ENCODE measurements at regions not wholly inside any gene's neighbourhood (a gene's known extent, or its start where the extent isn't known, plus 50 kb on each side); places are given as distances from the start of the nearest gene placed in this dataset.

DNA sequence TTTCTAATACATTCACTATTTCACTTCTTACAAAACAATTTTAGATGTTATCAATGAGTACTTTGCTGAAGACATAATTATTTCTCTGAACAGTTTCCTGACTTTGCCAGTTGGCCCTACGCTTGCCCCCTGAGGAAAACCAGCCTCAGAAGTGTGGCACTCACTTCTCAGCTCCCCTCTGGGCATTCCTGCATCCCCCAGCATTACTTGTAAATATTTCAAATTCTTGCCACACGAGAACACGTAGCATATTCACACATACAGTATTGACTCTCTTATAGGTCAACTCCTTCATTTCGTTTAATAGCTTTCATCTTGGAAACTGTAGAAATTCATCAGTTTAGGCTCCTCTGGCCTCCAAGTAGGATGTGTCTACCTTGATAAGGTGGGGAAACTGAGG, 65.2 kb downstream of the OTX2 start:
- peaks cover 10% of the 10 kb centered on the region for H3K27me3 Mint-ChIP-seq
- H3K27ac Mint-ChIP-seq, result no peak overlapping the region
- no peaks in the 10 kb centered on the region for H3K36me3 Mint-ChIP-seq
- H3K9me3 Mint-ChIP-seq, result peaks cover 4% of the 10 kb centered on the region
- no peak for TF ChIP-seq CTCF (conservative IDR thresholded peaks at IDR 0.05)
- no peak overlapping the region for H3K4me3 Mint-ChIP-seq
- peaks cover 12% of the 10 kb centered on the region for H3K4me1 Mint-ChIP-seq (ENCODE audit: unreplicated experiment)
- no peak for DNase-seq (ENCODE audit: extremely low spot score, unreplicated experiment)

- Mint-ChIP-seq H3K27me3 (peaks cover 3% of the 10 kb centered on the region), H3K4me3 (no peak overlapping the region), H3K27ac (no peak overlapping the region), H3K4me1 (ENCODE audit: unreplicated experiment) (peaks cover 12% of the 10 kb centered on the region), H3K36me3 (no peaks in the 10 kb centered on the region), H3K9me3 (peaks cover 4% of the 10 kb centered on the region)
- no peak for DNase-seq (ENCODE audit: extremely low spot score, unreplicated experiment)
- no peak for TF ChIP-seq CTCF (conservative IDR thresholded peaks at IDR 0.05)
Measured at GRCh38 chr14:56744016-56744415, 66.3 kb downstream of the OTX2 start.

GRCh38 chr14:56742391-56742878, 67.8 kb downstream of the OTX2 start:
- TF ChIP-seq CTCF (conservative IDR thresholded peaks at IDR 0.05), result no peak
- Mint-ChIP-seq H3K36me3 (no peaks in the 10 kb centered on the region), H3K4me3 (no peak overlapping the region), H3K9me3 (peaks cover 4% of the 10 kb centered on the region), H3K27me3 (peaks cover 8% of the 10 kb centered on the region), H3K4me1 (ENCODE audit: unreplicated experiment) (peaks cover 12% of the 10 kb centered on the region), H3K27ac (no peak overlapping the region)
- DNase-seq (ENCODE audit: extremely low spot score, unreplicated experiment), result no peak

DNA sequence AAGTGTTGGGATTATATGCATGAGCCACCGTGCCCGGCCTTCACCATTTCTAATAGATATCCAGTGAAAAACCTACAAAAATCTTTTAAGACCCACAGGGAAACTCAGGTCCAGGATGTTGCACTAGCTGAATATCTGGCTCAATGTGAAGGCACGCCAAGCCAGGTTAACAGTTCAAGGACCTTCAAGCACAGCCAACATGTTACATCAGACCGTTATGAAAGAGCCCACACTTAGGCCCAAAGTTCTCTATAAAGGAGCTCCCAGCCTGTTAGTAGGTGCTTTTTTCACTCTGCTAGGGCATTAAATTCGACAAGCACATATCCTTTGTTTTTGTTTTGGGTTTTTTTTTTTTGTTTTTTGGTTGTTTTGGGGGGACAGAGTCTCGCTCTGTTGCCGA, 69.0 kb downstream of the OTX2 start:
- H3K27me3 Mint-ChIP-seq, result peaks cover 8% of the 10 kb centered on the region

GRCh38 chr14:56738020-56738419, 72.3 kb downstream of the OTX2 start:
- DNase-seq (ENCODE audit: extremely low spot score, unreplicated experiment), result no peak
- no peaks in the 10 kb centered on the region for H3K9me3 Mint-ChIP-seq
- no peaks in the 10 kb centered on the region for H3K36me3 Mint-ChIP-seq
- peaks cover 6% of the 10 kb centered on the region for H3K4me1 Mint-ChIP-seq (ENCODE audit: unreplicated experiment)
- TF ChIP-seq CTCF (conservative IDR thresholded peaks at IDR 0.05), result no peak
- H3K27ac Mint-ChIP-seq, result no peak overlapping the region
- H3K27me3 Mint-ChIP-seq, result peaks cover 22% of the 10 kb centered on the region
- H3K4me3 Mint-ChIP-seq, result no peak overlapping the region

More for the DNA sequence above, 69.0 kb downstream of the OTX2 start:
- Mint-ChIP-seq H3K27ac (no peak overlapping the region), H3K9me3 (peaks cover 4% of the 10 kb centered on the region), H3K36me3 (no peaks in the 10 kb centered on the region), H3K4me3 (no peak overlapping the region), H3K4me1 (ENCODE audit: unreplicated experiment) (peaks cover 12% of the 10 kb centered on the region)
- no peak for TF ChIP-seq CTCF (conservative IDR thresholded peaks at IDR 0.05)
- DNase-seq (ENCODE audit: extremely low spot score, unreplicated experiment), result no peak

GRCh38 chr14:56733396-56733795, 76.9 kb downstream of the OTX2 start:
- TF ChIP-seq CTCF (conservative IDR thresholded peaks at IDR 0.05), result no peak
- Mint-ChIP-seq H3K27ac (no peak overlapping the region), H3K4me1 (ENCODE audit: unreplicated experiment) (peaks cover 6% of the 10 kb centered on the region), H3K27me3 (peaks cover 46% of the 10 kb centered on the region), H3K9me3 (no peaks in the 10 kb centered on the region), H3K36me3 (no peaks in the 10 kb centered on the region), H3K4me3 (no peak overlapping the region)
- no peak for DNase-seq (ENCODE audit: extremely low spot score, unreplicated experiment)

All from type B pancreatic cell (in vitro differentiated cells).